Stimulated activated CD4-positive, alpha-beta T cell treated with anti-CD3 and anti-CD28 coated beads, Interleukin-4, amount 100 ng/mL, for 24 hours (primary cell): ENCODE measurements at regions not wholly inside any gene's neighbourhood (a gene's known extent, or its start where the extent isn't known, plus 50 kb on each side); places are given as distances from the start of the nearest gene placed in this dataset.
"Not testable (repeated sequence)": the region's sequence is repeated elsewhere in the genome, so short reads cannot be mapped to it uniquely, and the experiment has no call there.

Experiments used
- DNase-seq: peaks from one replicate; pipeline ENCODE4 v3.0.0-alpha.2; 2020

DNA sequence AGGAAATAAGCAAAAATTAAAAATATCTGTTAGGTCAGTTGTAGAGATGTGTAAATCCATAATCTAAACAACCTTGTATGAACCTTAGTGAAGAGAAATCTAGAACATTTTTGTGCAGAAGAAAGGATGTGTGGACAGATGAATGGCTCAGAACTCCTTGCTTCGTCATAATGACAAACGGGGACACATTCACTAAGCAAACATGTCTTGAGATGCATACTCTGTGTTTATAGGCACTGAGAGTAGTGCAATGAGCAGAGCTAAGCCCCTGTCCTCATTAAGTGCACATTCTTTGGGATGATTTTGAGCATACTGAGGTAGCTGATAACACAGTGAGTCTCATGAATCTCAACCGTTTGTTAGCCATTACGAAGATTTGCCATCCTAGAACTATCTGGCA lies 360.6 kb upstream of the ANKRD30A start:
- no peak for DNase-seq

DNA sequence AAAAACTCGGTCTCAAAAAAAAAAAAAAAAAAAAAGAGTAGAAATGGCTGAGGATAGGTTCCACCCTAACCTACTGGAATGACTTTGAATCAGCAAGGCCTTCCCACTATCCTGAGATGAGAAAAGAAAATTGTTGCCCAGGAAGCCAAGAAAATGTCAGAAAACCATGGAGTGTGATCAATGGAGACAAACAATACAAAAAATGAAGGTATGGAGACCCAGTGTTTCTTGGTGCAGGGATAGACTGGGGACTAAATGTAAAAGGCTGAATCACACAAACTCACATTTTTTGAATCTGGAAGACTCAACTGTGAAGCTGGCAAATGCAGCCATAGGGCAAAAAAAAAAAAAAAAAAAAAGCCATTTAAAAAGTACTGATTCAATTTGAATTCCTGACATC lies 364.3 kb upstream of the ANKRD30A start:
- no peak for DNase-seq

DNA sequence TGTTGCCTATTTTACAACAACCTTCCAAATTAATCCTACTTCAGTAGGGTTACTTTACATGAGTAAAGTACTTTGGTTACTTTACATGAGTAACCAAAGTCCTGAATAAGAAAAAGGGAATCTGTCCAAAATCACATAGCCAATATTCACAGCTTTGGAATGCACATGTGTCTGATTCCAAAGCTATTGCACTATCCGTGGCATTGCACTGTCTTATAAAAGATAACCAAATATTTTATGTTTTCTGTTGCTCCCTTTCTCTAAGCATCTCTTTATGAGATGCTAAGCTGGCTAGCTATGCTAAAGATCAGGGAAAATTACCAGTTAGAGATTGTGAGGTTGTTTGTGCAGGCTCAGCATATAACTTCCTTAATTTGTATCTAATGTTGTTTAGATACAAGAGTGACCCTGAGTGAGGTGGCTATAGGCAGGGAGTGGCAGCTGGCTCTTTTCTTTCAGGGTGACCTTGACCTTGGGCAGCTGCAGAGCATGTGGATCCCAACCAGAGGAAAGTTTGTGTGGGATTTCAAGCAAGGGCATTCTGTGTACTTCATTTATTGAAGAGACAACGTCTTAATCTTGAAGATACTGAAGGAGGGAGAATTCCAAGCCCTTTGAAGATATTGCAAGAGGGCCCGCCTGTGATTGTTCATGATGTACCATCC lies 366.1 kb upstream of the ANKRD30A start:
- DNase-seq: no peak

DNA sequence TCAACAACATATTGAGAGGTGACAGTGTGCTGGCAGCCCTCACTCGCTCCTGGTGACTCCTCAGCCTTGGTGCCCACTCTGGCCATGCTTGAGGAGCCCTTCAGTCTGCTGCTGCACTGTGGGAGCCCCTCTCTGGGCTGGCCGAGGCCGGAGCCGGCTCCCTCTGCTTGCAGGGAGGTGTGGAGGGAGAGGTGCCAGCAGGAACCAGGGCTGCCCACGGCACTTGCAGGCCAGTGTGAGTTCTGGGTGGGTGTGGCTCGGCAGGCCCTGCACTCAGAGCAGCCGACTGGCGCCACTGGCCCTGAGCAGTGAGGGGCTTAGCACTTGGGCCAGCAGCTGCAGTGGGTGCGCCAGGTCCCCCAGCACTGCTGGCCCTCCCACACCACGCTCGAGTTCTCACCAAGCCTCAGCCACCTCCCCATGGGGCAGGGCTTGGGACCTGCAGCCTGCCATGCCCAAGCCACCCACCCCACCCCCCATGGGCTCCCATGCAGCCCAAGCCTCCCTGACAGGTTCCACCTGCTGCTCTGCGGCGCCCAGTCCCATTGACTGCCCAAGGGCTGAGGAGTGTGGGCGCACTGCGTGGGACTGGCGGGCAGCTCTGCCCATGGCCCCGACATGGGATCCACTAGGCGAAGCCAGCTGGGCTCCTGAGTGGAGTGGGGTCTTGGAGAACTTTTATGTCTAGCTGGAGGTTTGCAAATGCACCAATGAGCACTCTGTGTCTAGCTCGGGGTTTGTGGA lies 377.1 kb upstream of the ANKRD30A start:
- no peak for DNase-seq

DNA sequence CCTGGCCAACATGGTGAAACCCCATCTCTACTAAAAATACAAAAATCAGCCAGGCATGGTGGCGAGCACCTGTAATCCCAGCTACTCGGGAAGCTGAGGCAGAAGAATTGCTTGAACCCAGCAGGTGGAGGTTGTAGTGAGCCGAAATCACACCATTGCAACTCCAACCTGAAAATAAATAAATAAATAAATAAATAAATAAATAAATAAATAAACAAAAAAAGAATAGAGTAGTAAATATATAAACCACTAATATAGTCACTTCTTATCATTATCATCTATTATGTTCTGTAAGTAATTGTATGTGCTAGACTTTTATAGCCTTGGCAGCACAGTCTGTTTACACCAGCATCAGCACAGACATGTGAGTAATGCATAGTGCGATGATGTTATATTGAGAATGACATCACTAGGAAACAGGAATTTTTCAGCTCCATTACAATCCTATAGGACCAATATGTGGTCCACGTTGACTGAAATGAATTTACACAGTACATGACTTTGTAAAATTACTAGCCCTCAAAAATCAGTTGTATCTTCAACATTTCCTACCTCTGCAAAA lies 385.4 kb upstream of the ANKRD30A start:
- no peak for DNase-seq

DNA sequence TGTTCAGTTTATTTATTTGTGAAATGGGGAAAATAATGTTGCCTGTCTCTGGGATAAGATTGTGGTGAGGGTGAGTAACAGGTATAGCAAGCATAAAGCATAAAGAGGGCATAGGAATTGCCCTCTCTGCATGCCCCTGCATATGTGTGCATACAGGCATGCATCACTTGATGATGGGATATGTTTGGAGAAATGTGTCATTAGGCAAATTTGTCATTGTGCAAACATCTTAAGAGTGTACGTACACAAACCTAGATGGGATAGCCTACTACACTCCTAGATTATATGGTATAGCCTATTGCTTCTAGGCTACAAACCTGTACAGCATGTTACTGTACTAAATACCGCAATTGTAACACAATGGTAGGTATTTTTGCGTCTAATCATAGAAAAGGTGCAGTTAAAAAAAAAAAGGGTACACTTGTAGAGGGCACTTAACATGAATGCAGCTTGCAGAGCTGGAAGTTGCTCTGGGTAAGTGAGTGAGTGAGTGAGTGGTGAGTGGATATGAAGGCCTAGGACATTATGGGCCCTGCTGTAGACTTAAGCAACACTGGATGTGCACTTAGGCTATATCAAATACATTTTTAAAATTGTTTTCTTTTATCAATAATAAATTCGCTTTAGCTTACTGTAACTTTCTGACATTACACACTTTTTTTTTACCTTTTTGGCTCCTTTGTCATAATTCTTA lies 386.5 kb upstream of the ANKRD30A start:
- no peak for DNase-seq

DNA sequence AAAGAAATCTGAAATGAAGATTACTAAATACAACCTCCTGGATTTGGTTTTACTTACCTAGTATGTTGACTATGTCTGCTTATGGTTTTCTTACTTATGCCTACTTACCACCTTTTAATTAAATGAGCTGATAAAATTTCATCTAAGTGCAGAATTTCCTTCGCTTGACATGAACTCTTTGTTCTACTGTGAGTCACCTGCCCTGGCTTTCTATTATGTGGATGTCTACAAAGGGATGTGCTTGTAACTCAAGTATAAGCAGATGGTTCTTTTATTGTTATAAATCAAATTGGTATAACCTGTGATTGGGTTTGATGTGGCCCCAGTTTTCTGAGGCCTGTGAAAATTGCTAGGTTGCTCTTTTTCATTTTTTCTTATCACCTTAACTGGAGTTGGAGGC lies 389.1 kb upstream of the ANKRD30A start:
- no peak for DNase-seq

DNA sequence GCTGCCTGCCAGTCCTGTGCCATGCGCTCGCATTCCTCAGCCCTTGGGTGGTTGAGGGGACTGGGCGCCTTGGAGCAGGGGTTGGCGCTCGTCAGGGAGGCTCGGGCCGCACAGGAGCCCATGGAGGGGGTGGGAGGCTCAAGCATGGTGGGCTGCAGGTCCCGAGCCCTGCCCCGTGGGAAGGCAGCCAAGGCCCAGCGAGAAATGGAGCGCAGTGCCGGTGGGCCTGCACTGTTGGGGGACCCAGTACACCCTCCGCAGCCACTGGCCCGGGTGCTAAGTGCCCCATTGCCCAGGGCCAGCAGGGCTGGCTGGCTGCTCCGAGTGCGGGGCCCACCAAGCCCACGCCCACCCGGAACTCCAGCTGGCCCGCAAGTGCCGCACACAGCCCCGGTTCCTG lies 390.8 kb upstream of the ANKRD30A start:
- DNase-seq: not testable (repeated sequence)

DNA sequence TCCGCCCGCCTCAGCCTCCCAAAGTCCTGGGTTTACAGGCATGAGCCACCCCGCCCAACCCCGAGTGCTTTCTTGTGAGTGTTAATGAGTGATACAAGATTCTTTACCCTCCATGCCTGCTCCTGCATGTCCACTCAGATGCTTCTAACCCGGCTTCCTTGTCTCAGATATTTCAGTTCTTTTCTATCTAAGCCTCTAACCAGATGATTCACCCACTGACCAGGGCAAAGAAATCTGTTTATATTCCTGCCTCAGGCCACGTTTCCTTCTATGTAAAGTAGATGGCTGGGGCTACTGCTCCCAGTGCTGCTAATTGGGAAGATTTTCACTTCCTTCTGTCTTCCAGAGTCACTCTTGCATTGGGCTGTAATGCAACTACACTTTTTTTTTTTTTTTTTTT lies 395.1 kb upstream of the ANKRD30A start:
- no peak for DNase-seq

DNA sequence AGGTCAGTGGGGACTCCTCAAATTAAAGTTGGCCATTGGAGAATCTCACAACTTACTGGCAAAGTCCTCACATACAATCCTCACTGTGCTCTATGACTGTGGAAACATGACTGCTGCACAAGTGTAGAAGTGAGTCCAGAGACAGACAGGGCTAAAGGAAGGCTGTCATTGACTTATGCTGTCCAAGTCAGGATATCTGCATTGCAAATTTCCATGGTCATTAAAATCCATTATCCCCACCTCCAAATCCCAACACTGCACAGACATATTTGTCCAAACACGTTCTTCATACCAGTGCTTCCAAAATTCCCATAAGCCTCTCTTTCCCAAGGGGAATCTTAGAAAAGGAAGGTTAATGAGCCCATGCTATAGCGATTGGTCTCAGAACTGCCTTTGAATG lies 396.8 kb upstream of the ANKRD30A start:
- DNase-seq: no peak

DNA sequence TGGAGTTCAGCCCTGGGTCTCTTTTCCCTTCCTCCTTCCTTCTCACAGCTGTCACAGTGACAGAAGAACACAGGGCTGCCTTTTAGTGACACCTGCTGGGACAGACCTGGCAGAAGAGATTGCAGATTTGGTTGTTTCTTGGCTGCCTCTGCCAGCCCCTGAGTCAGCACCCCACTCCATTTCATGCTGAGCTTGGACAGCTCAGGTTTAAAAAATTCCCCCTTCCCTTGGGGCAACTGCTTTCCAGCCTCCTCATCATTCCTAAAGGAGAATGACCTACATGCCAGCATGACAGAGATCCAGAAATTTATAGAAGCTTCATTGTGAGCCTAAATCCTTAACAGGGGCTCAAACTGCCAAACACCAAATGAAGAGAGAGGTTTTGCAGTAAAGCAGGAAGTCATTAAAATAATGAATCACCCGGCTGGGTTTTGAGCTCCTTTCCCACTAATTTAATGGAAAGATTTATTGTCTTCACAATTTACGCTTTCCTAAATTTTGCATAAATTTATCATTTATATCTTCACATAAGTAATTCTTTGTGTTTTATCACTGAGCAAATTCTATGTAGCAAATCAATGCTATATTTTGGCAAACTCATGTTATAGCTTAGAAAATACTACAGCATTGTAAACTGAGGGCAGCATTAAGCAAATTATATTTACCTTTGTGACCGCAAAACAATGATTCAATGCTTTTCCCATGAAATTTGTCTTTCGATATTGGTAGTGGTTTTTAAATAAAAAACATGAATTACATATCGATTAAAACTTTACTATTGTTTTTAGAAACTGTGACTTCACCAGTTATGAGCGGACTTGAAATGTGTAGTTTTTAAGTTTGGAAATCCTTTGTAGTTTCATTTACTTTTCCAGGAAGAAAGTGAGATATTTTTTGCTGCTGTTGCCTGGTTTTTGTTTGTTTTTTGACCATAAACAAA lies 399.5 kb upstream of the ANKRD30A start:
- no peak for DNase-seq

DNA sequence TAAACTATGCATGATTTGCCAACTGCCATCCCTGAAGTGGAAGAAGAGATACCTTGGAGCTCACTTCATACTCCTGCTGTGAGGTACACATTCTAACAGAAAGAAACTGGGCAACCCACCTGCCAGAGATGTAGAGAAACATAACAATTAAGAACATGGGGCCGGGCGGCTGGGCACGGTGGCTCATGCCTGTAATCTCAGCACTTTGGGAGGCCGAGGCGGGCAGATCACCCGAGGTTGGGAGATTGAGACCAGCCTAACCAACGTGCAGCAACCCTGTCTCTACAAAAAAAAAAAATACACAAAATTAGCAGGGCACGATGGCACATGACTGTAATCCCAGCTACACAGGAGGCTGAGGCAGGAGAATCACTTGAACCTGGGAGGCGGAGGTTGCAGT lies 402.6 kb upstream of the ANKRD30A start:
- DNase-seq: no peak

DNA sequence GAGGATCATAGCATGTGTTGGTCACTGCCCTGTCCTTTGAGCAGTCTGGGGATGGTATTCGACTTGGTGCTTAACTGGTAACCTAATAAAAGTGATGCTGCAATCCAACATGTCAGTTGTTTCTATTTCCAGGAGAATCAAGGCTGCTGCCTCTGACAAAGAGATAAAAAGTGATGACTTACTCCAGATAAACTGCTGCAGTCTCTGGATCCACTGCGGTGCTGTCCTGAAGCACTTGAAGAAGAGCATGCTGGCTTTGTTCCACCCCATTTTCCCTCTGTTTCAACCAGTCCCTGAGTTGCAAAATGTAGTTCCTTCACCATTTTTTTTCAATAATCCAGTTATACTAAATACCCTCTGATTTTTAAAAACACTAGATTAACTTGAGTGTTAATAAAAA lies 403.5 kb upstream of the ANKRD30A start:
- DNase-seq: no peak

DNA sequence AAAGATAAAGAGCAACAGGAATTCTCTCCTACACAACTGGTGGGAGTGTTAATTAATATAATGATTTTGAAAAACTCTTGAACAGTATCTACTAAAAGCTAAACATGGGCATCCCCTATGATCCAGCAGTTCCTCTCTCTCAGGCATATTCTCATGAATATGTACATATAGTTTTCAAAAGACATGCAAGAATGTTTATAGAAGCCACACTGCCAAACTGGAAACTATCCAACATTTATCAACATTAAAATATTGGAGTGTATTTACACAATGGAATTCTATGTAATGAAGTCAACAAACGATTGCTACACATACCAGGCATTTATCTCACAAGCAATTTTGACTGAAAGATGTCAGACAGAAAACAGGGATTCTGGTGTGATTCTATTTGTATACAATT lies 404.5 kb upstream of the ANKRD30A start:
- DNase-seq: no peak

DNA sequence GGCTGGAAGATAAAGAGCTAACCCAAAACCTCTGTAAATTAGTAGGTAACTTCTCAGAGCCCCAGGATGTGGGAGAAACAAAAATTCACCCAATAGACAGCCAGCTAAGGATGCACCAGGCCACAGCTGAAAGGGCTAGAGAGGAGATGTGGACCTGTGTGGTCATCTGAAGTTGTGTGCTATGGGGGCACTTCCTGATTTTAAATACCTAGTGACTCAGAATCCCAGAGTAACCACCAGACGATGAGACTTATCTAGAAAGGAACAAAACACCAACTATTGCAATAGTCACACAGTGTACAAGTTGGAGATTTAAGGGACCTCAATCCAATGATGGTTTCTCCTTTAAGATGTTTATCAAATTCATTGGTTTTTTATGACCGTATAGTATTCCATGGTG lies 408.3 kb upstream of the ANKRD30A start:
- no peak for DNase-seq

DNA sequence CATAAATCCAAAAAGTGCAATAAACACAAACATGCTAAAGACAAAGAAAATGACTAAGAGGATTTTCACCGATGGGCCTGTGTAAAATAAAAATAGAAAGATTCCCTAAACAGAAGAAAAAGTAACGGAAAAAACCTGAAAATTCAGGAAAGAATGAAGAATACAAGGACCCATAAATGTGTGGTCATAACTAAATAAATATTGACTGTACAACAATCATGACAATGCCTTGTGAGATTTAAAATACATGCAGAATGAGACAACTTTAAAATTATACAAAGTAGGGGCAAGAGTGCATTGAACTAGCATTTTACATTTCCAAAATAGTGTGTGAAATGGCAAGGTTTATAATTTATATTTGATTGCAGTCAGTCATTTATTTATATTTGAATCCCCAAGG lies 409.1 kb upstream of the ANKRD30A start:
- no peak for DNase-seq

DNA sequence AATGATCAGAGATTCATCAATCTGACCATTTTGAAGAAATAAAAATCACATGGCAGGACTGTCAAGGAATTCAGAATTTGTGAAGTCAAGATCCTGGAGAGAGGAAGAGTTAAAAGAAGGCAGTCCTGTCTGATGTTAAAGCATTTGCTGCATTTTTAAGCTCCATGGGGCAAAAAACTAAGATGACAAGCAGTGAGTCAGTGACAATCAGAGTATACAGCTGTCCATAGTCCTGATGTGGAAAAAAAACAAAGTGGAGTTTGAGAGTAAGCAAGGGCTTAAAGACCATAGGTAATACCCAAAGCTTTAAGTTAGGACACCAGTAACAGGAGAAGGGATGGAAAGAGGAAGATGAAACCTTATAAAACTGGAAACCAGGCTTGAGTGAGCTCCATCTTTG lies 412.7 kb upstream of the ANKRD30A start:
- DNase-seq: no peak

DNA sequence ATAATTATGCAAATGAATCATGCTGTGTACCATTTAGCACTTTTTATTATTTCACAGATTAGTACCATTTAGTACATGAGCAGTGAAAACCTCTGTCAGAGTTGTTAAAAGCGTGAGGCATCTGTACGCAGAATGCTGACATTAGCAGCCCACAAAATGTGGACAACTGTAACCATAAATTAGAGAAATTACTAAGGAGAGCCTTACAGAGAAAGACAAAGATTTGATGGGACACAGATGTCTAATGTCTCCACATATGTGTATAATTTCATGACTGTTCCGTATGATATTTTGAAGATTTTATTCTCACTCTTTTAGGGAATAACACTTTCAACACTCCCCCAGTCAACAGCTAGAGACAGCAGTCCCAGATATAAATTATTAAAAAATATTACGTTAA lies 414.0 kb upstream of the ANKRD30A start:
- DNase-seq: no peak

DNA sequence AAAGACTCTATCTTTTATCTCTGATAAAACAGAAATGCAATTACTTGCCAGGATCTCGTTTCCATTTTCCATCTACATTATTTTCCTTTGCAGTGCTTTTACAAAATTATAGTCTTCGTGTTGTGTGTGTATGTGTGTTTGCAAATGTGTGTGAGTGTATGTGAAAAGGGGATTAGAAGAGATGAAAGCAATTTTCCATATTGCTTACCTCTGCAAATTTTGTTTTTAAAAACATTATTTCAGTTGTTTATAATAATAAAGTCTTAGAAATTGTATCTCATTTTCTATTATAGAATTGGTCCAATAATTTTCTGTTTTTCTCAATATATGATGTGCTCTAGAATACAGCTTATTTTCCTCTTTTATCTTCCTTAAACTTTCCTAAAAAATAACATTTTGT lies 421.3 kb upstream of the ANKRD30A start:
- DNase-seq: no peak

DNA sequence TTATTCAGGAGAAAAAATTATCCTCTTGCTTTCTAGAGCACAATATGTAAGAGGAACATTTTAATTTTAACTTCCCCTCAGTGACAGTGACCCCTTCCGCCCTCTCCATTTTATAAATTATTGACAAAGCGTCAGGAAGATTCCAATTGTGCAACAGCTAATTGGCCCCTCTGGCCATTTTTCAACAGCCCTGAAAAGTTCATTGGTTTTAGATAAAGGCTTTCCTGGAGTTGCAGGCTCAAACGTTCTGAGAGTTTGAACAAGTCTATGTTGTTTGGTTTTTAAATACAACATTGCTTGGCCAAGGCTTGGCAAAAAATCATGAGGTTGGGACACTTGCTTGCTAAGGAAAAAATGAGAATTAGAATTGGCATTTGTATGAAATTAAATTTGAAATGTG lies 422.2 kb upstream of the ANKRD30A start:
- DNase-seq: no peak

DNA sequence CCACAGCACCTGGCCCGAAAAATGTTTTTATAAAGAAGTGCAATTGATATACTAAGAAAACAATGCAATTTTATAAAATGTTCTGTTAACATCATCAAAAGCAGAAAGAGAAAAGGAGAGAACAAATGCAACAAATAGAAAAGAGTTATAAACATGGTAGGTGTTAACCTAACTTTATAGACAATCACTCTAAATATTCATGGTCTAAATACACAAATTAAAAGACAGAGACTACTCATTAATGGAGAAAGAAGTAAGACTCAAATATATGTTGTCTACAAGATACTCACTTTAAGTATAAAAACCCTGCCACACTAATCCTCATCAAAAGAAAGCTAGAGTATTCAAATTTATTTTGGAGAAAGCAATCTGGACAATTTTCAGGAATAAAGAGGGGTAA lies 425.3 kb upstream of the ANKRD30A start:
- DNase-seq: no peak

DNA sequence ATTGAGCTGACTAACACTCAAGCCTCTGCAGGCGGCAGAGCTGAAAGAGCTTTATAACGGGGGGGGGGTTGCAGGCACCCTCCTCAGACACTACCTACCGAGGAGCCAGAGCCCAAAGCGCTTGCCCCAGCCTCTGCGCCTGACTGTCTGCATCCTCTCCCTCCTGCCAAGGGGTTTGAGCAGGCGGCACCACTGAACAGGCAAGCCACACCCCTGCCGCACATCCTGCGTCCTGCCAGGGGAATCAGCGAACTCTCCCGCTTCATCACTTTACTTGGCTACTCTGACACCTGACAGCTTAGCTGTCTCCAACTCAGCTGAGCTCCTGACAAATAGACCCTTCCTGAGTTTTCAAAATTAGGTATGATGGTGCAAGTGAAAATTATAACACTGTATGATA lies 432.6 kb upstream of the ANKRD30A start:
- DNase-seq: no peak

DNA sequence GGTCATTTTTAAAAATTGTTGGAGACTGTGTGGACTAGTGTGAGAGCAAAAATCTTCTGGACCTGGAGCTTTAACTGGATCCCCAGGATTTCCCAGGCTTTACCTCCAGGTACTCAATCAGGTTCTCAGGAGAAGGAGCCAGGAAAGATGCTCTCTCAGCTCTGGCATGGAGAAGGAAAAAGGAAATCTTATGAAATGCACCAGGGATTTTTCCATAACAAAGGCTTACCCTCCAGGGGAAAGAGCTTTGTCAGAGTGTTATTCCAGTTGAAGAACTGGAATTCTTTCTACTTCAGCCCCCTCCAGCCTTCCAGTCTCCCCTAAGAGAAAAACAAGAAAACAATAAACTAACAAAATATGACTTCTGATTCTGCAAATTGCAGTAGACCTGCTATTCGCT lies 436.7 kb upstream of the ANKRD30A start:
- no peak for DNase-seq
